H1 (cell line): ENCODE measurements at regions not wholly inside any gene's neighbourhood (a gene's known extent, or its start where the extent isn't known, plus 50 kb on each side); places are given as distances from the start of the nearest gene placed in this dataset.

Source experiments
- CTCF ChIA-PET: fragments of 300-600 bp; sonication (Branson Sonifier 250); formaldehyde crosslinking; loops from one replicate; lab custom pipeline; 2021; ENCODE audit not compliant: partially characterized antibody; lab: Charles Lee
- POLR2A ChIA-PET: fragments of 300-600 bp; sonication (Branson Sonifier 250); formaldehyde crosslinking; loops from one replicate; lab custom pipeline; 2021; ENCODE audit warnings: inconsistent platforms; ENCODE audit not compliant: partially characterized antibody; lab: Charles Lee
- DNase-seq, 2 experiments: peaks; one replicate each; pipeline versions ENCODE4 v3.0.0 to v3.0.0-alpha.2; 2010 to 2022; ENCODE audit warnings: low spot score in 2 of 2, low read depth in 1 of 2, mixed read lengths in 1 of 2
- FAIRE-seq: peaks from 2 replicates; lab custom pipeline; 2011; peaks lifted over from hg19 to GRCh38; lab: Jason Lieb, UNC
- H2AFZ ChIP-seq: 2 replicates; pipeline ENCODE4 v1.8.1; 2012; ENCODE audit warnings: low read length, inconsistent platforms
- H2AK5ac ChIP-seq: 2 replicates; pipeline ENCODE4 v1.6.1; 2013; ENCODE audit warnings: low read depth, low read length
- H2BK120ac ChIP-seq: replicated peaks from 2 replicates; pipeline ENCODE3; 2013; ENCODE audit warnings: low read depth, low read length, inconsistent platforms
- H2BK12ac ChIP-seq: 2 replicates; pipeline ENCODE4 v1.6.1; 2013; ENCODE audit warnings: low read depth, low read length
- H2BK15ac ChIP-seq: 2 replicates; pipeline ENCODE4 v1.6.1; 2013; ENCODE audit warnings: low read length
- H2BK20ac ChIP-seq: 2 replicates; pipeline ENCODE4 v1.6.1; 2013; ENCODE audit warnings: low read length
- H2BK5ac ChIP-seq: 2 replicates; pipeline ENCODE4 v1.6.1; 2013; ENCODE audit warnings: low read depth, low read length
- H3K14ac ChIP-seq: 2 replicates; pipeline ENCODE4 v1.6.1; 2013; ENCODE audit warnings: inconsistent platforms; ENCODE audit not compliant: insufficient read length
- H3K18ac ChIP-seq: 2 replicates; pipeline ENCODE4 v1.6.1; 2013; ENCODE audit warnings: low read length; ENCODE audit errors: extremely low read depth
- H3K23ac ChIP-seq: 2 replicates; pipeline ENCODE4 v1.6.1; 2013; ENCODE audit warnings: inconsistent platforms; ENCODE audit not compliant: insufficient read length
- H3K23me2 ChIP-seq: 2 replicates; pipeline ENCODE4 v1.6.1; 2013; ENCODE audit warnings: low read depth, low read length
- H3K27ac ChIP-seq: 2 replicates; pipeline ENCODE4 v1.6.1; 2011; ENCODE audit warnings: low read depth, low read length, inconsistent platforms
- H3K27me3 ChIP-seq, 4 experiments: replicated peaks in 1 of 4; 1 replicate in 1 of 4; 2 replicates in 3 of 4; pipeline versions ENCODE4 v1.6.1 to v1.8.1; 2011 to 2013; ENCODE audit warnings: low read length in 3 of 4, mild to moderate bottlenecking in 3 of 4, inconsistent platforms in 2 of 4, mixed read lengths in 2 of 4, moderate library complexity in 1 of 4; ENCODE audit not compliant: control insufficient read depth in 3 of 4, insufficient read depth in 3 of 4; ENCODE audit errors: extremely low read depth in 1 of 4
- H3K36me3 ChIP-seq, 4 experiments: 2 replicates each; pipeline versions ENCODE4 v1.6.1 to v1.8.1; 2011 to 2013; ENCODE audit warnings: mild to moderate bottlenecking in 4 of 4, low read length in 3 of 4, moderate library complexity in 2 of 4, control low read depth in 1 of 4, inconsistent platforms in 1 of 4; ENCODE audit not compliant: insufficient read depth in 4 of 4, control insufficient read depth in 2 of 4
- H3K4ac ChIP-seq: replicated peaks from 2 replicates; pipeline ENCODE3; 2013; ENCODE audit warnings: low read length, low read depth, mixed read lengths, inconsistent platforms; ENCODE audit not compliant: insufficient read length
- H3K4me1 ChIP-seq, 4 experiments: replicated peaks in 1 of 4; 1 replicate in 1 of 4; 2 replicates in 3 of 4; pipeline versions ENCODE4 v1.6.1 to v1.8.1; 2011 to 2013; ENCODE audit warnings: low read length in 3 of 4, inconsistent platforms in 2 of 4, mixed read lengths in 1 of 4; ENCODE audit not compliant: insufficient read depth in 4 of 4, control insufficient read depth in 3 of 4
- H3K4me2 ChIP-seq, 2 experiments: 2 replicates each; pipeline versions ENCODE4 v1.6.1 to v1.8.1; 2011 to 2013; ENCODE audit warnings: low read depth in 2 of 2, low read length in 2 of 2, control low read depth in 1 of 2, inconsistent platforms in 1 of 2, mild to moderate bottlenecking in 1 of 2; ENCODE audit not compliant: insufficient read depth in 1 of 2
- H3K4me3 ChIP-seq, 4 experiments: fragments of 200-600, 300-600 bp in 1 of 4; sonication (generic), shearing (Covaris generic), sonication (Bioruptor Twin) in 1 of 4; 2 replicates each; pipeline versions ENCODE4 v1.5.1 to v1.8.1; 2011 to 2016; ENCODE audit warnings: low read length in 4 of 4, low read depth in 3 of 4, control low read depth in 2 of 4, inconsistent platforms in 2 of 4, mild to moderate bottlenecking in 2 of 4, mixed read lengths in 1 of 4, moderate library complexity in 1 of 4; ENCODE audit not compliant: insufficient read depth in 2 of 4; ENCODE audit errors: extremely low read depth in 1 of 4
- H3K56ac ChIP-seq: replicated peaks from 2 replicates; pipeline ENCODE3; 2013; ENCODE audit warnings: low read depth, mild to moderate bottlenecking, mixed read lengths, low read length, inconsistent platforms; ENCODE audit not compliant: insufficient read length
- H3K79me1 ChIP-seq: 2 replicates; pipeline ENCODE4 v1.6.1; 2013; ENCODE audit warnings: low read depth, low read length, control low read depth
- H3K79me2 ChIP-seq, 2 experiments: 2 replicates each; pipeline versions ENCODE4 v1.6.1 to v1.8.1; 2012 to 2013; ENCODE audit warnings: low read length in 2 of 2, mild to moderate bottlenecking in 2 of 2, inconsistent platforms in 1 of 2; ENCODE audit not compliant: insufficient read depth in 2 of 2, control insufficient read depth in 1 of 2
- H3K9ac ChIP-seq, 4 experiments: replicated peaks in 1 of 4; 1 replicate in 1 of 4; 2 replicates in 3 of 4; pipeline versions ENCODE4 v1.6.1 to v1.8.1; 2011 to 2013; ENCODE audit warnings: low read depth in 3 of 4, low read length in 3 of 4, control low read depth in 2 of 4, mild to moderate bottlenecking in 2 of 4, moderate library complexity in 2 of 4, inconsistent platforms in 1 of 4; ENCODE audit errors: extremely low read depth in 1 of 4
- H3K9me3 ChIP-seq, 2 experiments: 2 replicates each; pipeline versions ENCODE4 v1.6.1 to v1.8.1; 2012 to 2013; ENCODE audit warnings: mild to moderate bottlenecking in 2 of 2, moderate library complexity in 2 of 2, control low read depth in 1 of 2, inconsistent platforms in 1 of 2, low read depth in 1 of 2, low read length in 1 of 2, mixed read lengths in 1 of 2; ENCODE audit not compliant: insufficient read depth in 2 of 2
- H4K20me1 ChIP-seq, 2 experiments: replicated peaks in 1 of 2; 2 replicates each; pipeline versions ENCODE3 to v1.8.1; 2011 to 2013; ENCODE audit warnings: inconsistent platforms in 2 of 2, low read length in 2 of 2, mild to moderate bottlenecking in 1 of 2; ENCODE audit not compliant: insufficient read depth in 2 of 2, control insufficient read depth in 1 of 2
- H4K5ac ChIP-seq: 2 replicates; pipeline ENCODE4 v1.6.1; 2013; ENCODE audit warnings: low read length, low read depth, mixed read lengths, inconsistent platforms; ENCODE audit not compliant: insufficient read length
- H4K8ac ChIP-seq: 2 replicates; pipeline ENCODE4 v1.8.0; 2013; ENCODE audit warnings: mild to moderate bottlenecking, moderate library complexity, low read length, inconsistent platforms; ENCODE audit not compliant: insufficient read depth; ENCODE audit errors: extremely low read depth
- H4K91ac ChIP-seq: replicated peaks from 2 replicates; pipeline ENCODE3; 2013; ENCODE audit warnings: low read length, mixed read lengths, inconsistent platforms; ENCODE audit not compliant: insufficient read length
- TEAD4 ChIP-seq: IDR thresholded peaks from 2 replicates; pipeline ENCODE4 v1.6.1; 2012; ENCODE audit warnings: low read depth, low read length, inconsistent platforms, mixed read lengths

GRCh38 chr12:89138048-89138852 lies 214.1 kb downstream of the DUSP6 start:
- Histone ChIP-seq H4K8ac (no peak overlapping the region), H3K9ac (no peak overlapping the region), H3K9me3 (no peaks in the 10 kb centered on the region), H3K27me3 (no peaks in the 10 kb centered on the region), H3K18ac (no peak overlapping the region), H3K23me2 (no peaks in the 10 kb centered on the region), H4K5ac (no peak overlapping the region), H3K79me2 (no peaks in the 10 kb centered on the region), H2AK5ac (no peak overlapping the region), H3K23ac (no peak overlapping the region), H2AFZ (no peak overlapping the region), H3K4me2 (no peak overlapping the region), H4K91ac (no peak overlapping the region), H3K4ac (no peak overlapping the region), H2BK5ac (no peak overlapping the region), H3K14ac (no peak overlapping the region), H2BK20ac (no peak overlapping the region), H3K27ac (no peak overlapping the region), H2BK15ac (no peak overlapping the region), H3K56ac (no peak overlapping the region), H4K20me1 (no peaks in the 10 kb centered on the region), H3K4me1 (no peaks in the 10 kb centered on the region), H3K79me1 (no peaks in the 10 kb centered on the region), H2BK12ac (no peak overlapping the region), H2BK120ac (no peak overlapping the region), H3K36me3 (no peaks in the 10 kb centered on the region), H3K4me3 (no peak overlapping the region)
- FAIRE-seq (no peak), DNase-seq (no peak)
- ChIA-PET CTCF (no interaction called here), POLR2A (no interaction called here)
- TF ChIP-seq TEAD4 = no peak
